HG03521 (cell line): ENCODE measurements at regions not wholly inside any gene's neighbourhood (a gene's known extent, or its start where the extent isn't known, plus 50 kb on each side); places are given as distances from the start of the nearest gene placed in this dataset.

Experiments used
- ATAC-seq: cut with Tn5 transposase; IDR thresholded peaks from one replicate; pipeline ENCODE4 v1.9.1; 2021; ENCODE audit warnings: mild to moderate bottlenecking, moderate library complexity; ENCODE audit not compliant: unreplicated experiment

- no peak for ATAC-seq
Observed at GRCh38 chr5:143511736-143512135, 108.2 kb upstream of the NR3C1 start.

- peak; percentile 94 for ATAC-seq
Observed at GRCh38 chr5:143509758-143510221, 106.3 kb upstream of the NR3C1 start.

- ATAC-seq = no peak
Observed at GRCh38 chr5:143506836-143507552, 103.5 kb upstream of the NR3C1 start.

- ATAC-seq = no peak
Observed at GRCh38 chr5:143505934-143506333, 102.4 kb upstream of the NR3C1 start.

- no peak for ATAC-seq
Observed at GRCh38 chr5:143505354-143505753, 101.9 kb upstream of the NR3C1 start.

GRCh38 chr5:143501310-143502044 is 98.0 kb upstream of the NR3C1 start:
- ATAC-seq = no peak

GRCh38 chr5:143499480-143500114 is 96.1 kb upstream of the NR3C1 start:
- no peak for ATAC-seq

GRCh38 chr5:143498821-143499220 is 95.3 kb upstream of the NR3C1 start:
- no peak for ATAC-seq

GRCh38 chr5:143497749-143498148 is 94.3 kb upstream of the NR3C1 start:
- no peak for ATAC-seq

GRCh38 chr5:143496943-143497342 is 93.5 kb upstream of the NR3C1 start:
- no peak for ATAC-seq

- no peak for ATAC-seq
Observed at GRCh38 chr5:143495821-143496275, 92.4 kb upstream of the NR3C1 start.

GRCh38 chr5:143495110-143495509 is 91.6 kb upstream of the NR3C1 start:
- no peak for ATAC-seq

GRCh38 chr5:143494595-143494994 is 91.1 kb upstream of the NR3C1 start:
- ATAC-seq = no peak

- no peak for ATAC-seq
Observed at GRCh38 chr5:143494162-143494561, 90.7 kb upstream of the NR3C1 start.

GRCh38 chr5:143492783-143493182 is 89.3 kb upstream of the NR3C1 start:
- no peak for ATAC-seq

GRCh38 chr5:143491646-143492045 is 88.2 kb upstream of the NR3C1 start:
- no peak for ATAC-seq

GRCh38 chr5:143488381-143488780 is 84.9 kb upstream of the NR3C1 start:
- ATAC-seq = no peak

- ATAC-seq = no peak
Observed at GRCh38 chr5:143484601-143485000, 81.1 kb upstream of the NR3C1 start.

- no peak for ATAC-seq
Observed at GRCh38 chr5:143481697-143482531, 78.4 kb upstream of the NR3C1 start.

GRCh38 chr5:143480001-143480400 is 76.5 kb upstream of the NR3C1 start:
- ATAC-seq = no peak

GRCh38 chr5:143479394-143479793 is 75.9 kb upstream of the NR3C1 start:
- ATAC-seq = no peak
